H1 (cell line): ENCODE measurements at regions not wholly inside any gene's neighbourhood (a gene's known extent, or its start where the extent isn't known, plus 50 kb on each side); places are given as distances from the start of the nearest gene placed in this dataset.

Experiments
- CTCF ChIA-PET: fragments of 300-600 bp; sonication (Branson Sonifier 250); formaldehyde crosslinking; loops from one replicate; lab custom pipeline; 2021; ENCODE audit not compliant: partially characterized antibody; lab: Charles Lee
- POLR2A ChIA-PET: fragments of 300-600 bp; sonication (Branson Sonifier 250); formaldehyde crosslinking; loops from one replicate; lab custom pipeline; 2021; ENCODE audit warnings: inconsistent platforms; ENCODE audit not compliant: partially characterized antibody; lab: Charles Lee
- DNase-seq, 2 experiments: peaks; one replicate each; pipeline versions ENCODE4 v3.0.0 to v3.0.0-alpha.2; 2010 to 2022; ENCODE audit warnings: low spot score in 2 of 2, low read depth in 1 of 2, mixed read lengths in 1 of 2
- FAIRE-seq: peaks from 2 replicates; lab custom pipeline; 2011; peaks lifted over from hg19 to GRCh38; lab: Jason Lieb, UNC
- H2AFZ ChIP-seq: 2 replicates; pipeline ENCODE4 v1.8.1; 2012; ENCODE audit warnings: low read length, inconsistent platforms
- H2AK5ac ChIP-seq: 2 replicates; pipeline ENCODE4 v1.6.1; 2013; ENCODE audit warnings: low read depth, low read length
- H2BK120ac ChIP-seq: replicated peaks from 2 replicates; pipeline ENCODE3; 2013; ENCODE audit warnings: low read depth, low read length, inconsistent platforms
- H2BK12ac ChIP-seq: 2 replicates; pipeline ENCODE4 v1.6.1; 2013; ENCODE audit warnings: low read depth, low read length
- H2BK15ac ChIP-seq: 2 replicates; pipeline ENCODE4 v1.6.1; 2013; ENCODE audit warnings: low read length
- H2BK20ac ChIP-seq: 2 replicates; pipeline ENCODE4 v1.6.1; 2013; ENCODE audit warnings: low read length
- H2BK5ac ChIP-seq: 2 replicates; pipeline ENCODE4 v1.6.1; 2013; ENCODE audit warnings: low read depth, low read length
- H3K14ac ChIP-seq: 2 replicates; pipeline ENCODE4 v1.6.1; 2013; ENCODE audit warnings: inconsistent platforms; ENCODE audit not compliant: insufficient read length
- H3K18ac ChIP-seq: 2 replicates; pipeline ENCODE4 v1.6.1; 2013; ENCODE audit warnings: low read length; ENCODE audit errors: extremely low read depth
- H3K23ac ChIP-seq: 2 replicates; pipeline ENCODE4 v1.6.1; 2013; ENCODE audit warnings: inconsistent platforms; ENCODE audit not compliant: insufficient read length
- H3K23me2 ChIP-seq: 2 replicates; pipeline ENCODE4 v1.6.1; 2013; ENCODE audit warnings: low read depth, low read length
- H3K27ac ChIP-seq: 2 replicates; pipeline ENCODE4 v1.6.1; 2011; ENCODE audit warnings: low read depth, low read length, inconsistent platforms
- H3K27me3 ChIP-seq, 4 experiments: replicated peaks in 1 of 4; 1 replicate in 1 of 4; 2 replicates in 3 of 4; pipeline versions ENCODE4 v1.6.1 to v1.8.1; 2011 to 2013; ENCODE audit warnings: low read length in 3 of 4, mild to moderate bottlenecking in 3 of 4, inconsistent platforms in 2 of 4, mixed read lengths in 2 of 4, moderate library complexity in 1 of 4; ENCODE audit not compliant: control insufficient read depth in 3 of 4, insufficient read depth in 3 of 4; ENCODE audit errors: extremely low read depth in 1 of 4
- H3K36me3 ChIP-seq, 4 experiments: 2 replicates each; pipeline versions ENCODE4 v1.6.1 to v1.8.1; 2011 to 2013; ENCODE audit warnings: mild to moderate bottlenecking in 4 of 4, low read length in 3 of 4, moderate library complexity in 2 of 4, control low read depth in 1 of 4, inconsistent platforms in 1 of 4; ENCODE audit not compliant: insufficient read depth in 4 of 4, control insufficient read depth in 2 of 4
- H3K4ac ChIP-seq: replicated peaks from 2 replicates; pipeline ENCODE3; 2013; ENCODE audit warnings: low read length, low read depth, mixed read lengths, inconsistent platforms; ENCODE audit not compliant: insufficient read length
- H3K4me1 ChIP-seq, 4 experiments: replicated peaks in 1 of 4; 1 replicate in 1 of 4; 2 replicates in 3 of 4; pipeline versions ENCODE4 v1.6.1 to v1.8.1; 2011 to 2013; ENCODE audit warnings: low read length in 3 of 4, inconsistent platforms in 2 of 4, mixed read lengths in 1 of 4; ENCODE audit not compliant: insufficient read depth in 4 of 4, control insufficient read depth in 3 of 4
- H3K4me2 ChIP-seq, 2 experiments: 2 replicates each; pipeline versions ENCODE4 v1.6.1 to v1.8.1; 2011 to 2013; ENCODE audit warnings: low read depth in 2 of 2, low read length in 2 of 2, control low read depth in 1 of 2, inconsistent platforms in 1 of 2, mild to moderate bottlenecking in 1 of 2; ENCODE audit not compliant: insufficient read depth in 1 of 2
- H3K4me3 ChIP-seq, 4 experiments: fragments of 200-600, 300-600 bp in 1 of 4; sonication (generic), shearing (Covaris generic), sonication (Bioruptor Twin) in 1 of 4; 2 replicates each; pipeline versions ENCODE4 v1.5.1 to v1.8.1; 2011 to 2016; ENCODE audit warnings: low read length in 4 of 4, low read depth in 3 of 4, control low read depth in 2 of 4, inconsistent platforms in 2 of 4, mild to moderate bottlenecking in 2 of 4, mixed read lengths in 1 of 4, moderate library complexity in 1 of 4; ENCODE audit not compliant: insufficient read depth in 2 of 4; ENCODE audit errors: extremely low read depth in 1 of 4
- H3K56ac ChIP-seq: replicated peaks from 2 replicates; pipeline ENCODE3; 2013; ENCODE audit warnings: low read depth, mild to moderate bottlenecking, mixed read lengths, low read length, inconsistent platforms; ENCODE audit not compliant: insufficient read length
- H3K79me1 ChIP-seq: 2 replicates; pipeline ENCODE4 v1.6.1; 2013; ENCODE audit warnings: low read depth, low read length, control low read depth
- H3K79me2 ChIP-seq, 2 experiments: 2 replicates each; pipeline versions ENCODE4 v1.6.1 to v1.8.1; 2012 to 2013; ENCODE audit warnings: low read length in 2 of 2, mild to moderate bottlenecking in 2 of 2, inconsistent platforms in 1 of 2; ENCODE audit not compliant: insufficient read depth in 2 of 2, control insufficient read depth in 1 of 2
- H3K9ac ChIP-seq, 4 experiments: replicated peaks in 1 of 4; 1 replicate in 1 of 4; 2 replicates in 3 of 4; pipeline versions ENCODE4 v1.6.1 to v1.8.1; 2011 to 2013; ENCODE audit warnings: low read depth in 3 of 4, low read length in 3 of 4, control low read depth in 2 of 4, mild to moderate bottlenecking in 2 of 4, moderate library complexity in 2 of 4, inconsistent platforms in 1 of 4; ENCODE audit errors: extremely low read depth in 1 of 4
- H3K9me3 ChIP-seq, 2 experiments: 2 replicates each; pipeline versions ENCODE4 v1.6.1 to v1.8.1; 2012 to 2013; ENCODE audit warnings: mild to moderate bottlenecking in 2 of 2, moderate library complexity in 2 of 2, control low read depth in 1 of 2, inconsistent platforms in 1 of 2, low read depth in 1 of 2, low read length in 1 of 2, mixed read lengths in 1 of 2; ENCODE audit not compliant: insufficient read depth in 2 of 2
- H4K20me1 ChIP-seq, 2 experiments: replicated peaks in 1 of 2; 2 replicates each; pipeline versions ENCODE3 to v1.8.1; 2011 to 2013; ENCODE audit warnings: inconsistent platforms in 2 of 2, low read length in 2 of 2, mild to moderate bottlenecking in 1 of 2; ENCODE audit not compliant: insufficient read depth in 2 of 2, control insufficient read depth in 1 of 2
- H4K5ac ChIP-seq: 2 replicates; pipeline ENCODE4 v1.6.1; 2013; ENCODE audit warnings: low read length, low read depth, mixed read lengths, inconsistent platforms; ENCODE audit not compliant: insufficient read length
- H4K8ac ChIP-seq: 2 replicates; pipeline ENCODE4 v1.8.0; 2013; ENCODE audit warnings: mild to moderate bottlenecking, moderate library complexity, low read length, inconsistent platforms; ENCODE audit not compliant: insufficient read depth; ENCODE audit errors: extremely low read depth
- H4K91ac ChIP-seq: replicated peaks from 2 replicates; pipeline ENCODE3; 2013; ENCODE audit warnings: low read length, mixed read lengths, inconsistent platforms; ENCODE audit not compliant: insufficient read length
- CREB1 ChIP-seq: IDR thresholded peaks from 2 replicates; pipeline ENCODE4 v1.6.1; 2012; ENCODE audit warnings: inconsistent platforms
- RAD21 ChIP-seq, 2 experiments: IDR thresholded peaks in 1 of 2; conservative IDR thresholded peaks in 1 of 2; 2 replicates each; pipeline ENCODE4 v1.6.1; 2011; ENCODE audit warnings: low read depth in 2 of 2, low read length in 2 of 2, improper control_type of control experiment in 1 of 2, inconsistent platforms in 1 of 2, mild to moderate bottlenecking in 1 of 2, moderate library complexity in 1 of 2
- WGBS, 2 experiments: shearing (Covaris generic) in 1 of 2; methylation state at CpG; one replicate each; pipeline versions ENCODE4 v1.1.6 to v1.1.7; 2013 to 2015; ENCODE audit warnings: low lambda C conversion rate in 2 of 2, mixed read lengths in 2 of 2, inconsistent platforms in 1 of 2, low coverage in 1 of 2, missing lambda C conversion rate in 1 of 2; ENCODE audit not compliant: insufficient replicate concordance in 2 of 2, insufficient coverage in 1 of 2, insufficient read length in 1 of 2; ENCODE audit errors: extremely low coverage in 1 of 2, missing lambda C conversion rate in 1 of 2; 5-methylcytosine and 5-hydroxymethylcytosine counted together
- TF ChIP-seq, protein P1 (sequence below), 3 experiments: IDR thresholded peaks; 1 replicate in 2 of 3; 2 replicates in 1 of 3; pipeline versions ENCODE4 v1.5.1 to v1.6.1; 2011; ENCODE audit warnings: low read length in 3 of 3, mild to moderate bottlenecking in 3 of 3, inconsistent platforms in 2 of 3, low read depth in 1 of 3, moderate library complexity in 1 of 3; ENCODE audit not compliant: insufficient read depth in 1 of 3; ENCODE audit errors: control extremely low read depth in 1 of 3

DNA sequence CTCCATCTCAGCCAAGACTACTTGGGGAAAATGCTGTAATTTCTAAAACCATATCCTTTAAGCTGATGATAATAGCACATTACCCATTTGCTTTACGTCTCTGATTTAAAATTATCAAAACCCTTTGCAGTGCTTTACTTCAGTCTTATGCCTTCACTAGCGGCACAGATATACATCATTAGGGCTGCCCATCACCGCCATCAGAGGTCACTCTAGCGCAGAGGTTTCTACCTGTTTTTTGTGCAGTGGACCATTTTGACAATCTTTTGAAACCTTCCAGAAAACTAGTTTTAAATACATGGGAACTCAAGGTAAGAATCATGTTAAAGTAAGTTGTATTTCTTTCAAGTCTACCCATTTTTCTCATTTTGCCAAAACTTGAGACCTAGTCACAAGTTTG is 592.5 kb downstream of the PPARGC1A start:
- 90% methylated on average over 4 of the region's 4 CpGs; no CpG with 5 or more reads in 1 of the 2 experiments for WGBS, 2 experiments

More for the DNA sequence above, 592.5 kb downstream of the PPARGC1A start:
- FAIRE-seq (no peak), DNase-seq (no peak)
- no peaks in the 10 kb centered on the region for H3K4me1 ChIP-seq
- H3K14ac ChIP-seq = no peak overlapping the region
- no peak overlapping the region for H3K23ac ChIP-seq
- H3K27me3 ChIP-seq = no peaks in the 10 kb centered on the region
- 0 out of 2 replicates have a peak overlapping the region, but pooled peaks have one; percentile 61 for H2AFZ ChIP-seq
- no peak overlapping the region for H3K4me3 ChIP-seq
- POLR2A ChIA-PET = no interaction called here
- no peaks in the 10 kb centered on the region for H3K36me3 ChIP-seq
- no peak overlapping the region for H2BK15ac ChIP-seq
- no peak overlapping the region for H4K8ac ChIP-seq
- no peak overlapping the region for H2BK120ac ChIP-seq
- CTCF ChIA-PET = no interaction called here
- H3K79me1 ChIP-seq = no peaks in the 10 kb centered on the region
- no peaks in the 10 kb centered on the region; the same call in 1 of the 2 replicates for H3K23me2 ChIP-seq
- no peaks in the 10 kb centered on the region for H3K9me3 ChIP-seq
- H3K56ac ChIP-seq = no peak overlapping the region
- H3K9ac ChIP-seq = no peak overlapping the region
- H4K20me1 ChIP-seq = no peaks in the 10 kb centered on the region
- no peak overlapping the region for H2BK12ac ChIP-seq
- H3K79me2 ChIP-seq = no peaks in the 10 kb centered on the region
- H3K18ac ChIP-seq = no peak overlapping the region
- peak; percentile 46 to 49 for TF ChIP-seq RAD21 (IDR thresholded peaks at IDR 0.05 in 1 of 2, conservative IDR thresholded peaks at IDR 0.05 in 1 of 2; ENCODE audit: low read depth in 2 of 2, low read length in 2 of 2)
- TF ChIP-seq CREB1 = no peak
- TF ChIP-seq, protein P1, sequence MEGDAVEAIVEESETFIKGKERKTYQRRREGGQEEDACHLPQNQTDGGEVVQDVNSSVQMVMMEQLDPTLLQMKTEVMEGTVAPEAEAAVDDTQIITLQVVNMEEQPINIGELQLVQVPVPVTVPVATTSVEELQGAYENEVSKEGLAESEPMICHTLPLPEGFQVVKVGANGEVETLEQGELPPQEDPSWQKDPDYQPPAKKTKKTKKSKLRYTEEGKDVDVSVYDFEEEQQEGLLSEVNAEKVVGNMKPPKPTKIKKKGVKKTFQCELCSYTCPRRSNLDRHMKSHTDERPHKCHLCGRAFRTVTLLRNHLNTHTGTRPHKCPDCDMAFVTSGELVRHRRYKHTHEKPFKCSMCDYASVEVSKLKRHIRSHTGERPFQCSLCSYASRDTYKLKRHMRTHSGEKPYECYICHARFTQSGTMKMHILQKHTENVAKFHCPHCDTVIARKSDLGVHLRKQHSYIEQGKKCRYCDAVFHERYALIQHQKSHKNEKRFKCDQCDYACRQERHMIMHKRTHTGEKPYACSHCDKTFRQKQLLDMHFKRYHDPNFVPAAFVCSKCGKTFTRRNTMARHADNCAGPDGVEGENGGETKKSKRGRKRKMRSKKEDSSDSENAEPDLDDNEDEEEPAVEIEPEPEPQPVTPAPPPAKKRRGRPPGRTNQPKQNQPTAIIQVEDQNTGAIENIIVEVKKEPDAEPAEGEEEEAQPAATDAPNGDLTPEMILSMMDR (IDR thresholded peaks at IDR 0.05; ENCODE audit: control extremely low read depth in 1 of 3, insufficient read depth in 1 of 3, low read depth in 1 of 3, low read length in 3 of 3) = peak in 2 of 3 experiments; percentile 20 to 40; a peak in 1 of 4 replicates
- no peak overlapping the region for H4K91ac ChIP-seq
- H3K4me2 ChIP-seq = no peak overlapping the region
- no peak overlapping the region for H4K5ac ChIP-seq
- no peak overlapping the region for H2AK5ac ChIP-seq
- H2BK5ac ChIP-seq = no peak overlapping the region
- H3K4ac ChIP-seq = no peak overlapping the region
- H3K27ac ChIP-seq = no peak overlapping the region
- H2BK20ac ChIP-seq = no peak overlapping the region
